B cell (primary cell): ENCODE measurements at regions not wholly inside any gene's neighbourhood (a gene's known extent, or its start where the extent isn't known, plus 50 kb on each side); places are given as distances from the start of the nearest gene placed in this dataset.

Experiments used
- ATAC-seq: fragments of 200-7000 bp; cut with Tn5 transposase; one replicate; pipeline ENCODE4 v1.10.0; 2021; ENCODE audit warnings: low read depth, mild to moderate bottlenecking, moderate number of reproducible peaks, moderate library complexity
- CTCF ChIA-PET: fragments of 350-600 bp; sonication (Branson Sonifier 250); formaldehyde crosslinking; loops from one replicate; lab custom pipeline; 2021; ENCODE audit warnings: antibody characterized with exemption, inconsistent platforms; lab: Charles Lee
- POLR2A ChIA-PET: fragments of 350-600 bp; sonication (Branson Sonifier 250); formaldehyde crosslinking; loops from one replicate; lab custom pipeline; 2021; ENCODE audit warnings: antibody characterized with exemption; lab: Charles Lee
- DNase-seq: peaks from one replicate; pipeline ENCODE4 v3.0.0; 2013
- H2AFZ ChIP-seq: 2 replicates; pipeline ENCODE4 v1.6.1; 2012; ENCODE audit warnings: mild to moderate bottlenecking, low read depth, low read length; ENCODE audit not compliant: insufficient read depth, poor library complexity, severe bottlenecking
- H3K27ac ChIP-seq, 2 donors: 1 replicate in 1 of 2; 2 replicates in 1 of 2; pipeline ENCODE4 v1.5.1; 2012 to 2013; ENCODE audit warnings: low read length in 2 of 2, mild to moderate bottlenecking in 2 of 2, moderate library complexity in 1 of 2
- H3K27me3 ChIP-seq, 4 experiments: fragments of 200-600 bp in 1 of 4; sonication (generic) in 1 of 4; replicated peaks in 1 of 4; 1 replicate in 2 of 4; 2 replicates in 2 of 4; pipeline versions ENCODE4 v1.6.1 to v1.7.0; 2013 to 2016; ENCODE audit warnings: low read length in 3 of 4, mild to moderate bottlenecking in 2 of 4, mixed read lengths in 1 of 4, moderate library complexity in 1 of 4; ENCODE audit not compliant: insufficient read depth in 4 of 4, control insufficient read depth in 3 of 4; ENCODE audit errors: control extremely low read depth in 1 of 4
- H3K36me3 ChIP-seq, 2 experiments: replicated peaks in 1 of 2; 1 replicate in 1 of 2; 2 replicates in 1 of 2; pipeline versions ENCODE4 v1.6.1 to v1.7.1; 2013; ENCODE audit warnings: low read length in 1 of 2; ENCODE audit not compliant: insufficient read depth in 2 of 2, control insufficient read depth in 1 of 2; ENCODE audit errors: control extremely low read depth in 1 of 2, extremely low read depth in 1 of 2
- H3K4me1 ChIP-seq, 2 donors: fragments of 200-600 bp in 1 of 2; sonication (generic) in 1 of 2; 1 replicate in 1 of 2; 2 replicates in 1 of 2; pipeline versions ENCODE4 v1.5.1 to v1.6.1; 2013 to 2017; ENCODE audit warnings: low read length in 2 of 2; ENCODE audit not compliant: control insufficient read depth in 2 of 2, insufficient read depth in 2 of 2
- H3K4me2 ChIP-seq: replicated peaks from 2 replicates; pipeline ENCODE3; 2012; ENCODE audit warnings: mild to moderate bottlenecking, low read depth, low read length; ENCODE audit not compliant: poor library complexity, severe bottlenecking
- H3K4me3 ChIP-seq, 5 experiments: fragments of 200-600 bp in 1 of 5; sonication (generic) in 1 of 5; 1 replicate in 3 of 5; 2 replicates in 2 of 5; pipeline versions ENCODE4 v1.5.1 to v1.7.0; 2011 to 2016; ENCODE audit warnings: low read length in 4 of 5, mild to moderate bottlenecking in 4 of 5, low read depth in 2 of 5, control low read depth in 1 of 5, moderate library complexity in 1 of 5; ENCODE audit not compliant: insufficient read depth in 1 of 5; ENCODE audit errors: control extremely low read depth in 1 of 5, extremely low read depth in 1 of 5
- H3K79me2 ChIP-seq: fragments of 200-600 bp; sonication (generic); one replicate; pipeline ENCODE4 v1.6.0; 2016; ENCODE audit warnings: low read length; ENCODE audit not compliant: control insufficient read depth, insufficient read depth
- H3K9ac ChIP-seq: fragments of 200-600 bp; sonication (generic); 2 replicates; pipeline ENCODE4 v1.6.1; 2017; ENCODE audit warnings: mild to moderate bottlenecking, low read length, moderate library complexity
- H3K9me3 ChIP-seq, 3 donors: one replicate each; pipeline versions ENCODE4 v1.6.1 to v1.7.1; 2013; ENCODE audit warnings: low read length in 2 of 3; ENCODE audit not compliant: control insufficient read depth in 2 of 3, insufficient read depth in 1 of 3; ENCODE audit errors: control extremely low read depth in 1 of 3
- H4K20me1 ChIP-seq: 2 replicates; pipeline ENCODE4 v1.6.0; 2012; ENCODE audit warnings: mild to moderate bottlenecking, low read length; ENCODE audit not compliant: insufficient read depth, control insufficient read depth, poor library complexity, severe bottlenecking
- H3K27ac Mint-ChIP-seq: one replicate; pipeline ENCODE4 v1.8.0; 2021; ENCODE audit warnings: mixed read lengths
- H3K27me3 Mint-ChIP-seq: one replicate; pipeline ENCODE4 v1.8.0; 2021; ENCODE audit warnings: mixed read lengths
- H3K4me1 Mint-ChIP-seq: one replicate; pipeline ENCODE4 v1.8.0; 2021; ENCODE audit warnings: mixed read lengths
- H3K4me3 Mint-ChIP-seq: one replicate; pipeline ENCODE4 v1.8.0; 2021; ENCODE audit warnings: mixed read lengths
- H3K9me3 Mint-ChIP-seq: one replicate; pipeline ENCODE4 v1.8.0; 2022; ENCODE audit warnings: mixed read lengths; ENCODE audit not compliant: insufficient read depth
- EZH2 ChIP-seq: IDR thresholded peaks from 2 replicates; pipeline ENCODE4 v1.6.1; 2012; ENCODE audit warnings: borderline replicate concordance, low read depth, mild to moderate bottlenecking, moderate library complexity, low read length; ENCODE audit not compliant: insufficient read depth, poor library complexity, severe bottlenecking
- WGBS: methylation state at CpG from one replicate; pipeline ENCODE4 v1.1.5; 2013; ENCODE audit warnings: missing lambda C conversion rate; ENCODE audit not compliant: insufficient coverage; 5-methylcytosine and 5-hydroxymethylcytosine counted together
- intact Hi-C: fragments of 100-400 bp; cut with micrococcal nuclease; formaldehyde crosslinking; loops from one replicate; pipeline ENCODE4 v1.10.0; 2022
- TF ChIP-seq, protein P1 (sequence below): fragments of 200-600 bp; IDR thresholded peaks from one replicate; pipeline ENCODE4 v1.8.0; 2022; ENCODE audit warnings: antibody characterized with exemption, mild to moderate bottlenecking

DNA sequence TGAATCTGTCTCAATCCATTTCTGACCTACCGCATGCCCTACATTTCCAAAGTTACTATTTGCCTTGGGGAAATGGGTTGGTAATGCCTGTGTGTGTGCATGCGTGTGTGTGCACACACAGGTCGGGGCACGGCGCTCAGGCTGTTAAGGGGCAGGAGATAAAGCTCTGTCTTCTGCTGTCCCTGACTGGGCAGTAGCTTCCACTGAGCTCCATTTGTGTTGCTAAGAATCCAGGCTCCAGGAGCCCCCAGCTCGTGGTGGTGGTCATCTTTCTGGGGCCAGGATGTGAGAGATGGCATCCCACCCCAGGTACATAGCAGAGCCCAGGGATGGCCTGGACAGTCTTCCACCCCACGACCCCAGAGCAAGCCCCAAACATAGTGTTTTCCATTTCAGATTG lies 66.7 kb upstream of the HS6ST1 start:
- CTCF ChIA-PET = no interaction called here
- H3K36me3 ChIP-seq = no peaks in the 10 kb centered on the region

DNA sequence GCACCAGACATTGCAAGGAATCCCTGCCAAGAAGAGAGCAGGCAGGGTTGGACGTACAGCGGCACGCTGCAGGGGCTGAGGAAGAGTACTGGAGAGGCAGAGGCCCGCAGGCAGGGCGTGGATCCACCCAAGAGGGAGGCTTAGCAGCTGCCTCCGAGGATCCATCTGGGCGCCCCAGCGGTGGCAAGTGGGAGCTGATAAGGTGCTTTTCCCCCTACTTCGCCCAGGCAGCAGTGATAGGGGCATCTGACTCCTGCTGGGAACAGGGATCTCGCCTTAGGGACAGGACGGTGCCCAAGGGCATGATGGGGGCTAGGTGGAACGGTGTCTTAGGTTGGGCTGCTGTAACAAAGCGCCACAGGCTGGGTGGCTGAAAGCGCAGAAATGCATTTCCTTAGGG lies 67.4 kb upstream of the HS6ST1 start:
- no peaks in the 10 kb centered on the region for H3K9me3 Mint-ChIP-seq
- no peak overlapping the region for H3K4me3 Mint-ChIP-seq
- H2AFZ ChIP-seq = no peak overlapping the region
- no peak overlapping the region for H3K27ac Mint-ChIP-seq
- H3K27me3 Mint-ChIP-seq = peaks cover 4% of the 10 kb centered on the region
- WGBS = 96% methylated on average over 14 of the region's 14 CpGs
- no peaks in the 10 kb centered on the region for H3K4me1 Mint-ChIP-seq
- ATAC-seq (no peak), DNase-seq (no peak)
- H3K36me3 ChIP-seq = no peaks in the 10 kb centered on the region
- H3K27ac ChIP-seq = no peak overlapping the region
- H3K27me3 ChIP-seq = no peaks in the 10 kb centered on the region
- H3K4me1 ChIP-seq = no peaks in the 10 kb centered on the region
- POLR2A ChIA-PET = no interaction called here
- intact Hi-C loops = no loop called here
- TF ChIP-seq EZH2 = no peak
- TF ChIP-seq, protein P1, sequence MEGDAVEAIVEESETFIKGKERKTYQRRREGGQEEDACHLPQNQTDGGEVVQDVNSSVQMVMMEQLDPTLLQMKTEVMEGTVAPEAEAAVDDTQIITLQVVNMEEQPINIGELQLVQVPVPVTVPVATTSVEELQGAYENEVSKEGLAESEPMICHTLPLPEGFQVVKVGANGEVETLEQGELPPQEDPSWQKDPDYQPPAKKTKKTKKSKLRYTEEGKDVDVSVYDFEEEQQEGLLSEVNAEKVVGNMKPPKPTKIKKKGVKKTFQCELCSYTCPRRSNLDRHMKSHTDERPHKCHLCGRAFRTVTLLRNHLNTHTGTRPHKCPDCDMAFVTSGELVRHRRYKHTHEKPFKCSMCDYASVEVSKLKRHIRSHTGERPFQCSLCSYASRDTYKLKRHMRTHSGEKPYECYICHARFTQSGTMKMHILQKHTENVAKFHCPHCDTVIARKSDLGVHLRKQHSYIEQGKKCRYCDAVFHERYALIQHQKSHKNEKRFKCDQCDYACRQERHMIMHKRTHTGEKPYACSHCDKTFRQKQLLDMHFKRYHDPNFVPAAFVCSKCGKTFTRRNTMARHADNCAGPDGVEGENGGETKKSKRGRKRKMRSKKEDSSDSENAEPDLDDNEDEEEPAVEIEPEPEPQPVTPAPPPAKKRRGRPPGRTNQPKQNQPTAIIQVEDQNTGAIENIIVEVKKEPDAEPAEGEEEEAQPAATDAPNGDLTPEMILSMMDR = no peak
- H3K4me2 ChIP-seq = no peak overlapping the region
- no peaks in the 10 kb centered on the region for H3K79me2 ChIP-seq
- H3K4me3 ChIP-seq = no peak overlapping the region
- CTCF ChIA-PET = no interaction called here
- no peaks in the 10 kb centered on the region for H3K9me3 ChIP-seq
- no peaks in the 10 kb centered on the region for H4K20me1 ChIP-seq
- no peak overlapping the region for H3K9ac ChIP-seq

More for the DNA sequence above, 66.7 kb upstream of the HS6ST1 start:
- no peak overlapping the region for H3K27ac Mint-ChIP-seq
- H3K27ac ChIP-seq = no peak overlapping the region
- peaks cover 4% of the 10 kb centered on the region for H3K27me3 Mint-ChIP-seq
- WGBS = 97% methylated on average over 5 of the region's 7 CpGs
- intact Hi-C loops = no loop called here
- no peak overlapping the region for H3K4me3 Mint-ChIP-seq
- H3K9me3 Mint-ChIP-seq = no peaks in the 10 kb centered on the region
- TF ChIP-seq EZH2 = no peak
- TF ChIP-seq, protein P1 = no peak
- H3K27me3 ChIP-seq = no peaks in the 10 kb centered on the region
- H2AFZ ChIP-seq = no peak overlapping the region
- no peaks in the 10 kb centered on the region for H3K4me1 ChIP-seq
- H4K20me1 ChIP-seq = no peaks in the 10 kb centered on the region
- H3K4me2 ChIP-seq = no peak overlapping the region
- no peak overlapping the region for H3K4me3 ChIP-seq
- H3K9ac ChIP-seq = no peak overlapping the region
- H3K79me2 ChIP-seq = no peaks in the 10 kb centered on the region
- POLR2A ChIA-PET = no interaction called here
- no peaks in the 10 kb centered on the region for H3K9me3 ChIP-seq
- ATAC-seq = no peak
- H3K4me1 Mint-ChIP-seq = no peaks in the 10 kb centered on the region
- no peak for DNase-seq
